K562 (cell line): ENCODE measurements at regions not wholly inside any gene's neighbourhood (a gene's known extent, or its start where the extent isn't known, plus 50 kb on each side); places are given as distances from the start of the nearest gene placed in this dataset.

Experiments
- HNRNPH1 ChIP-seq: fragments of 200-400 bp; formaldehyde crosslinking; optimal IDR thresholded peaks from 2 replicates; pipeline ENCODE3; 2017; ENCODE audit warnings: low read depth, mild to moderate bottlenecking, low read length, moderate library complexity
- ZNF124 ChIP-seq: sonication (generic); formaldehyde crosslinking; IDR thresholded peaks from 2 replicates; pipeline ENCODE4 v1.8.1; 2022; ENCODE audit warnings: missing genetic modification reagents
- ZNF133 ChIP-seq: fragments of 250-450 bp; sonication (Bioruptor Pico); IDR thresholded peaks from 2 replicates; pipeline ENCODE4 v1.4.0; 2020; ENCODE audit warnings: mild to moderate bottlenecking
- TF ChIP-seq, protein P1 (sequence below): fragments of 200-600 bp; sonication (generic); IDR thresholded peaks from one replicate; pipeline ENCODE4 v1.6.1; 2012; ENCODE audit warnings: mild to moderate bottlenecking, low read depth, low read length, inconsistent platforms
- TF ChIP-seq, protein P2 (sequence below): fragments of 450-650 bp; formaldehyde crosslinking; IDR thresholded peaks from 2 replicates; pipeline ENCODE4 v1.4.0; 2022; ENCODE audit warnings: missing genetic modification characterization
- TF ChIP-seq, protein P3 (sequence below): sonication (generic); formaldehyde crosslinking; IDR thresholded peaks from 2 replicates; pipeline ENCODE4 v1.9.0; 2022; ENCODE audit warnings: mild to moderate bottlenecking, missing genetic modification reagents

DNA sequence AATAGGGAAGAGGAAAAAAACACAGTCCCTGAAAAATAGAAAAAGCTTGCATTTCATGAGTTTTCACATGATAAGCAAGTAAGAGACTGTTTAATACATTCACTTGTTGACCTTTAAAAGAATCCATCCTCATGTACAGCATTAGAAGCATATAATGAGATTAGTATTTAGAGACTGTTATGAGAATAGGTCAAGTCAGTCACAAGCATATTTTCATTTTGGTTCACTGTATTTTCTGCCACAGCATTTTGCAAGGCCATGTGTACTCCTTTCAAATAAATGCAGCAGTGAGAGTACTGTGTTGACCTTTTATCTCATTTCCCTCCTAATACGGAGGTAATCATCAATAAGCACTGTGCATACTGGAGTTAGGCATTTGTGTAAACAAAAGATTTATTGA, 162.2 kb upstream of the SETMAR start (continued):
- TF ChIP-seq, protein P1, sequence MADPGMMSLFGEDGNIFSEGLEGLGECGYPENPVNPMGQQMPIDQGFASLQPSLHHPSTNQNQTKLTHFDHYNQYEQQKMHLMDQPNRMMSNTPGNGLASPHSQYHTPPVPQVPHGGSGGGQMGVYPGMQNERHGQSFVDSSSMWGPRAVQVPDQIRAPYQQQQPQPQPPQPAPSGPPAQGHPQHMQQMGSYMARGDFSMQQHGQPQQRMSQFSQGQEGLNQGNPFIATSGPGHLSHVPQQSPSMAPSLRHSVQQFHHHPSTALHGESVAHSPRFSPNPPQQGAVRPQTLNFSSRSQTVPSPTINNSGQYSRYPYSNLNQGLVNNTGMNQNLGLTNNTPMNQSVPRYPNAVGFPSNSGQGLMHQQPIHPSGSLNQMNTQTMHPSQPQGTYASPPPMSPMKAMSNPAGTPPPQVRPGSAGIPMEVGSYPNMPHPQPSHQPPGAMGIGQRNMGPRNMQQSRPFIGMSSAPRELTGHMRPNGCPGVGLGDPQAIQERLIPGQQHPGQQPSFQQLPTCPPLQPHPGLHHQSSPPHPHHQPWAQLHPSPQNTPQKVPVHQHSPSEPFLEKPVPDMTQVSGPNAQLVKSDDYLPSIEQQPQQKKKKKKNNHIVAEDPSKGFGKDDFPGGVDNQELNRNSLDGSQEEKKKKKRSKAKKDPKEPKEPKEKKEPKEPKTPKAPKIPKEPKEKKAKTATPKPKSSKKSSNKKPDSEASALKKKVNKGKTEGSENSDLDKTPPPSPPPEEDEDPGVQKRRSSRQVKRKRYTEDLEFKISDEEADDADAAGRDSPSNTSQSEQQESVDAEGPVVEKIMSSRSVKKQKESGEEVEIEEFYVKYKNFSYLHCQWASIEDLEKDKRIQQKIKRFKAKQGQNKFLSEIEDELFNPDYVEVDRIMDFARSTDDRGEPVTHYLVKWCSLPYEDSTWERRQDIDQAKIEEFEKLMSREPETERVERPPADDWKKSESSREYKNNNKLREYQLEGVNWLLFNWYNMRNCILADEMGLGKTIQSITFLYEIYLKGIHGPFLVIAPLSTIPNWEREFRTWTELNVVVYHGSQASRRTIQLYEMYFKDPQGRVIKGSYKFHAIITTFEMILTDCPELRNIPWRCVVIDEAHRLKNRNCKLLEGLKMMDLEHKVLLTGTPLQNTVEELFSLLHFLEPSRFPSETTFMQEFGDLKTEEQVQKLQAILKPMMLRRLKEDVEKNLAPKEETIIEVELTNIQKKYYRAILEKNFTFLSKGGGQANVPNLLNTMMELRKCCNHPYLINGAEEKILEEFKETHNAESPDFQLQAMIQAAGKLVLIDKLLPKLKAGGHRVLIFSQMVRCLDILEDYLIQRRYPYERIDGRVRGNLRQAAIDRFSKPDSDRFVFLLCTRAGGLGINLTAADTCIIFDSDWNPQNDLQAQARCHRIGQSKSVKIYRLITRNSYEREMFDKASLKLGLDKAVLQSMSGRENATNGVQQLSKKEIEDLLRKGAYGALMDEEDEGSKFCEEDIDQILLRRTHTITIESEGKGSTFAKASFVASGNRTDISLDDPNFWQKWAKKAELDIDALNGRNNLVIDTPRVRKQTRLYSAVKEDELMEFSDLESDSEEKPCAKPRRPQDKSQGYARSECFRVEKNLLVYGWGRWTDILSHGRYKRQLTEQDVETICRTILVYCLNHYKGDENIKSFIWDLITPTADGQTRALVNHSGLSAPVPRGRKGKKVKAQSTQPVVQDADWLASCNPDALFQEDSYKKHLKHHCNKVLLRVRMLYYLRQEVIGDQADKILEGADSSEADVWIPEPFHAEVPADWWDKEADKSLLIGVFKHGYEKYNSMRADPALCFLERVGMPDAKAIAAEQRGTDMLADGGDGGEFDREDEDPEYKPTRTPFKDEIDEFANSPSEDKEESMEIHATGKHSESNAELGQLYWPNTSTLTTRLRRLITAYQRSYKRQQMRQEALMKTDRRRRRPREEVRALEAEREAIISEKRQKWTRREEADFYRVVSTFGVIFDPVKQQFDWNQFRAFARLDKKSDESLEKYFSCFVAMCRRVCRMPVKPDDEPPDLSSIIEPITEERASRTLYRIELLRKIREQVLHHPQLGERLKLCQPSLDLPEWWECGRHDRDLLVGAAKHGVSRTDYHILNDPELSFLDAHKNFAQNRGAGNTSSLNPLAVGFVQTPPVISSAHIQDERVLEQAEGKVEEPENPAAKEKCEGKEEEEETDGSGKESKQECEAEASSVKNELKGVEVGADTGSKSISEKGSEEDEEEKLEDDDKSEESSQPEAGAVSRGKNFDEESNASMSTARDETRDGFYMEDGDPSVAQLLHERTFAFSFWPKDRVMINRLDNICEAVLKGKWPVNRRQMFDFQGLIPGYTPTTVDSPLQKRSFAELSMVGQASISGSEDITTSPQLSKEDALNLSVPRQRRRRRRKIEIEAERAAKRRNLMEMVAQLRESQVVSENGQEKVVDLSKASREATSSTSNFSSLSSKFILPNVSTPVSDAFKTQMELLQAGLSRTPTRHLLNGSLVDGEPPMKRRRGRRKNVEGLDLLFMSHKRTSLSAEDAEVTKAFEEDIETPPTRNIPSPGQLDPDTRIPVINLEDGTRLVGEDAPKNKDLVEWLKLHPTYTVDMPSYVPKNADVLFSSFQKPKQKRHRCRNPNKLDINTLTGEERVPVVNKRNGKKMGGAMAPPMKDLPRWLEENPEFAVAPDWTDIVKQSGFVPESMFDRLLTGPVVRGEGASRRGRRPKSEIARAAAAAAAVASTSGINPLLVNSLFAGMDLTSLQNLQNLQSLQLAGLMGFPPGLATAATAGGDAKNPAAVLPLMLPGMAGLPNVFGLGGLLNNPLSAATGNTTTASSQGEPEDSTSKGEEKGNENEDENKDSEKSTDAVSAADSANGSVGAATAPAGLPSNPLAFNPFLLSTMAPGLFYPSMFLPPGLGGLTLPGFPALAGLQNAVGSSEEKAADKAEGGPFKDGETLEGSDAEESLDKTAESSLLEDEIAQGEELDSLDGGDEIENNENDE: no peak
- no peak for TF ChIP-seq ZNF133 (CRISPR knock-in tag)
- TF ChIP-seq, protein P2, sequence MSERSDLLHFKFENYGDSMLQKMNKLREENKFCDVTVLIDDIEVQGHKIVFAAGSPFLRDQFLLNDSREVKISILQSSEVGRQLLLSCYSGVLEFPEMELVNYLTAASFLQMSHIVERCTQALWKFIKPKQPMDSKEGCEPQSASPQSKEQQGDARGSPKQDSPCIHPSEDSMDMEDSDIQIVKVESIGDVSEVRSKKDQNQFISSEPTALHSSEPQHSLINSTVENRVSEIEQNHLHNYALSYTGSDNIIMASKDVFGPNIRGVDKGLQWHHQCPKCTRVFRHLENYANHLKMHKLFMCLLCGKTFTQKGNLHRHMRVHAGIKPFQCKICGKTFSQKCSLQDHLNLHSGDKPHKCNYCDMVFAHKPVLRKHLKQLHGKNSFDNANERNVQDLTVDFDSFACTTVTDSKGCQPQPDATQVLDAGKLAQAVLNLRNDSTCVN: no peak
- no peak for TF ChIP-seq HNRNPH1
- TF ChIP-seq, protein P3, sequence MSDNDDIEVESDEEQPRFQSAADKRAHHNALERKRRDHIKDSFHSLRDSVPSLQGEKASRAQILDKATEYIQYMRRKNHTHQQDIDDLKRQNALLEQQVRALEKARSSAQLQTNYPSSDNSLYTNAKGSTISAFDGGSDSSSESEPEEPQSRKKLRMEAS (CRISPR knock-in tag): no peak
- no peak for TF ChIP-seq ZNF124 (CRISPR knock-in tag)
- TF ChIP-seq, all 486 proteins: peak for 0
